K562 (cell line): ENCODE measurements at regions not wholly inside any gene's neighbourhood (a gene's known extent, or its start where the extent isn't known, plus 50 kb on each side); places are given as distances from the start of the nearest gene placed in this dataset.

Source experiments
- CHD1 ChIP-seq: fragments of 200-600 bp; sonication (generic); IDR thresholded peaks from one replicate; pipeline ENCODE4 v1.6.1; 2012; ENCODE audit warnings: mild to moderate bottlenecking, moderate library complexity, low read length, inconsistent platforms
- FOXJ3 ChIP-seq: sonication (generic); formaldehyde crosslinking; IDR thresholded peaks from 2 replicates; pipeline ENCODE4 v1.4.0; 2020; ENCODE audit warnings: mild to moderate bottlenecking, missing genetic modification reagents
- FOXO4 ChIP-seq: fragments of 450-650 bp; formaldehyde crosslinking; IDR thresholded peaks from 2 replicates; pipeline ENCODE4 v1.4.0; 2020; ENCODE audit warnings: mild to moderate bottlenecking, moderate library complexity
- FOXP4 ChIP-seq: sonication (generic); formaldehyde crosslinking; IDR thresholded peaks from 2 replicates; pipeline ENCODE4 v1.8.0; 2022; ENCODE audit warnings: mild to moderate bottlenecking, missing genetic modification reagents, borderline replicate concordance
- HNRNPK ChIP-seq: fragments of 200-400 bp; formaldehyde crosslinking; IDR thresholded peaks from one replicate; pipeline ENCODE4 v1.6.1; 2018; ENCODE audit warnings: mild to moderate bottlenecking, low read depth, low read length; ENCODE audit not compliant: poor library complexity, severe bottlenecking
- KAT7 ChIP-seq: sonication (generic); formaldehyde crosslinking; IDR thresholded peaks from 2 replicates; pipeline ENCODE4 v1.8.0; 2022; ENCODE audit warnings: missing genetic modification reagents, mild to moderate bottlenecking, borderline replicate concordance
- KDM4B ChIP-seq, 2 experiments: fragments of 450-650 bp in 1 of 2; sonication (generic) in 1 of 2; IDR thresholded peaks; 2 replicates each; pipeline ENCODE4 v1.6.1; 2016 to 2017; ENCODE audit warnings: borderline replicate concordance in 2 of 2, antibody characterized with exemption in 1 of 2, low read depth in 1 of 2, mild to moderate bottlenecking in 1 of 2
- KLF6 ChIP-seq: fragments of 250-450 bp; sonication (Bioruptor Pico); IDR thresholded peaks from 2 replicates; pipeline ENCODE4 v1.4.0; 2020; ENCODE audit warnings: mild to moderate bottlenecking, moderate library complexity, borderline replicate concordance
- LEF1 ChIP-seq: fragments of 450-650 bp; IDR thresholded peaks from 2 replicates; pipeline ENCODE4 v1.6.1; 2016; ENCODE audit warnings: mild to moderate bottlenecking
- MCM3 ChIP-seq: fragments of 450-650 bp; IDR thresholded peaks from 2 replicates; pipeline ENCODE4 v1.6.1; 2016
- NELFE ChIP-seq: IDR thresholded peaks from 2 replicates; pipeline ENCODE4 v1.6.1; 2011; ENCODE audit warnings: mild to moderate bottlenecking; ENCODE audit not compliant: insufficient read depth, insufficient read length
- RBM17 ChIP-seq: fragments of 200-400 bp; formaldehyde crosslinking; IDR thresholded peaks from 2 replicates; pipeline ENCODE4 v1.6.1; 2017; ENCODE audit warnings: low read depth, mild to moderate bottlenecking, low read length, borderline replicate concordance
- SMAD2 ChIP-seq: fragments of 150-350 bp; IDR thresholded peaks from 2 replicates; pipeline ENCODE4 v1.6.1; 2014; ENCODE audit warnings: low read depth, mild to moderate bottlenecking, low read length
- SNIP1 ChIP-seq: fragments of 450-650 bp; IDR thresholded peaks from 2 replicates; pipeline ENCODE4 v1.7.1; 2017; ENCODE audit warnings: low read depth, mild to moderate bottlenecking
- SREBF1 ChIP-seq: fragments of 150-350 bp; IDR thresholded peaks from 2 replicates; pipeline ENCODE4 v1.6.1; 2014; ENCODE audit warnings: antibody characterized with exemption, low read depth, low read length, borderline replicate concordance
- SRF ChIP-seq, 2 experiments: fragments of 250-450, 450-650 bp in 1 of 2; sonication (Bioruptor Pico) in 1 of 2; sonication (generic) in 1 of 2; formaldehyde crosslinking; IDR thresholded peaks; 2 replicates each; pipeline versions ENCODE4 v1.5.0 to v1.5.1; 2020 to 2022; ENCODE audit warnings: mild to moderate bottlenecking in 1 of 2, missing genetic modification reagents in 1 of 2
- TF ChIP-seq, protein P1 (sequence below): fragments of 200-800 bp; sonication (Bioruptor generic); IDR thresholded peaks from 2 replicates; pipeline ENCODE4 v1.6.1; 2017; ENCODE audit warnings: missing genetic modification characterization, missing compliant biosample characterization
- TF ChIP-seq, protein P2 (sequence below), 2 experiments: fragments of 450-650 bp in 1 of 2; sonication (generic) in 1 of 2; formaldehyde crosslinking; conservative IDR thresholded peaks; 2 replicates each; pipeline versions ENCODE4 v1.4.0 to v1.8.1; 2020 to 2022; ENCODE audit warnings: mild to moderate bottlenecking in 1 of 2, missing genetic modification reagents in 1 of 2
- TF ChIP-seq, protein P3 (sequence below): fragments of 450-650 bp; IDR thresholded peaks from 2 replicates; pipeline ENCODE4 v1.6.1; 2016; ENCODE audit warnings: low read depth, mild to moderate bottlenecking, moderate library complexity
- TF ChIP-seq, protein P4 (sequence below): fragments of 450-650 bp; formaldehyde crosslinking; IDR thresholded peaks from 2 replicates; pipeline ENCODE4 v1.4.0; 2020; ENCODE audit warnings: mild to moderate bottlenecking, mixed read lengths

GRCh38 chr12:116492703-116493324, 66.4 kb upstream of the MAP1LC3B2 start (continued):
- TF ChIP-seq SREBF1, result no peak
- TF ChIP-seq SNIP1, result peak; percentile 60; the same call in 1 of the 2 replicates
- TF ChIP-seq SRF (CRISPR knock-in tag; IDR thresholded peaks at IDR 0.05), result no peak
- TF ChIP-seq KDM4B (IDR thresholded peaks at IDR 0.05; ENCODE audit: borderline replicate concordance in 2 of 2, low read depth in 1 of 2), result no peak
- TF ChIP-seq, protein P1, sequence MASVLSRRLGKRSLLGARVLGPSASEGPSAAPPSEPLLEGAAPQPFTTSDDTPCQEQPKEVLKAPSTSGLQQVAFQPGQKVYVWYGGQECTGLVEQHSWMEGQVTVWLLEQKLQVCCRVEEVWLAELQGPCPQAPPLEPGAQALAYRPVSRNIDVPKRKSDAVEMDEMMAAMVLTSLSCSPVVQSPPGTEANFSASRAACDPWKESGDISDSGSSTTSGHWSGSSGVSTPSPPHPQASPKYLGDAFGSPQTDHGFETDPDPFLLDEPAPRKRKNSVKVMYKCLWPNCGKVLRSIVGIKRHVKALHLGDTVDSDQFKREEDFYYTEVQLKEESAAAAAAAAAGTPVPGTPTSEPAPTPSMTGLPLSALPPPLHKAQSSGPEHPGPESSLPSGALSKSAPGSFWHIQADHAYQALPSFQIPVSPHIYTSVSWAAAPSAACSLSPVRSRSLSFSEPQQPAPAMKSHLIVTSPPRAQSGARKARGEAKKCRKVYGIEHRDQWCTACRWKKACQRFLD (CRISPR knock-in tag), result peak; percentile 71; the same call in 1 of the 2 replicates
- TF ChIP-seq FOXO4 (CRISPR knock-in tag), result no peak
- TF ChIP-seq LEF1, result peak; percentile 82
- TF ChIP-seq RBM17, result no peak
- TF ChIP-seq, protein P2, sequence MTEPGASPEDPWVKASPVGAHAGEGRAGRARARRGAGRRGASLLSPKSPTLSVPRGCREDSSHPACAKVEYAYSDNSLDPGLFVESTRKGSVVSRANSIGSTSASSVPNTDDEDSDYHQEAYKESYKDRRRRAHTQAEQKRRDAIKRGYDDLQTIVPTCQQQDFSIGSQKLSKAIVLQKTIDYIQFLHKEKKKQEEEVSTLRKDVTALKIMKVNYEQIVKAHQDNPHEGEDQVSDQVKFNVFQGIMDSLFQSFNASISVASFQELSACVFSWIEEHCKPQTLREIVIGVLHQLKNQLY (CRISPR knock-in tag; conservative IDR thresholded peaks at IDR 0.05), result no peak
- no peak for TF ChIP-seq NELFE
- TF ChIP-seq KAT7 (CRISPR knock-in tag), result no peak
- no peak for TF ChIP-seq HNRNPK
- TF ChIP-seq, protein P3, sequence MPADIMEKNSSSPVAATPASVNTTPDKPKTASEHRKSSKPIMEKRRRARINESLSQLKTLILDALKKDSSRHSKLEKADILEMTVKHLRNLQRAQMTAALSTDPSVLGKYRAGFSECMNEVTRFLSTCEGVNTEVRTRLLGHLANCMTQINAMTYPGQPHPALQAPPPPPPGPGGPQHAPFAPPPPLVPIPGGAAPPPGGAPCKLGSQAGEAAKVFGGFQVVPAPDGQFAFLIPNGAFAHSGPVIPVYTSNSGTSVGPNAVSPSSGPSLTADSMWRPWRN, result peak; percentile 49; the same call in 1 of the 2 replicates
- no peak for TF ChIP-seq SMAD2
- TF ChIP-seq MCM3, result no peak
- no peak for TF ChIP-seq CHD1
- no peak for TF ChIP-seq FOXP4 (CRISPR knock-in tag)
- TF ChIP-seq, protein P4, sequence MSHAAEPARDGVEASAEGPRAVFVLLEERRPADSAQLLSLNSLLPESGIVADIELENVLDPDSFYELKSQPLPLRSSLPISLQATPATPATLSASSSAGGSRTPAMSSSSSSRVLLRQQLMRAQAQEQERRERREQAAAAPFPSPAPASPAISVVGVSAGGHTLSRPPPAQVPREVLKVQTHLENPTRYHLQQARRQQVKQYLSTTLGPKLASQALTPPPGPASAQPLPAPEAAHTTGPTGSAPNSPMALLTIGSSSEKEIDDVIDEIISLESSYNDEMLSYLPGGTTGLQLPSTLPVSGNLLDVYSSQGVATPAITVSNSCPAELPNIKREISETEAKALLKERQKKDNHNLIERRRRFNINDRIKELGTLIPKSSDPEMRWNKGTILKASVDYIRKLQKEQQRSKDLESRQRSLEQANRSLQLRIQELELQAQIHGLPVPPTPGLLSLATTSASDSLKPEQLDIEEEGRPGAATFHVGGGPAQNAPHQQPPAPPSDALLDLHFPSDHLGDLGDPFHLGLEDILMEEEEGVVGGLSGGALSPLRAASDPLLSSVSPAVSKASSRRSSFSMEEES (CRISPR knock-in tag), result no peak
- no peak; the same call in 1 of the 2 replicates for TF ChIP-seq KLF6 (CRISPR knock-in tag)
- TF ChIP-seq FOXJ3 (CRISPR knock-in tag), result no peak
